Esophagus squamous epithelium (tissue), 5 donors: ENCODE measurements at regions not wholly inside any gene's neighbourhood (a gene's known extent, or its start where the extent isn't known, plus 50 kb on each side); places are given as distances from the start of the nearest gene placed in this dataset.

Experiments
- DNase-seq: peaks from one replicate; lab custom pipeline; 2025; lab: John Stamatoyannopoulos, UW
- H3K27ac ChIP-seq, 4 donors: fragments of 200-600 bp; sonication (generic); one replicate each; pipeline ENCODE4 v1.5.1; 2016 to 2019; ENCODE audit warnings: mild to moderate bottlenecking in 1 of 4
- H3K27me3 ChIP-seq, 4 donors: fragments of 200-600 bp; sonication (generic); 1 replicate in 3 of 4; 2 replicates in 1 of 4; pipeline versions ENCODE4 v1.5.1 to v1.6.0; 2017 to 2021; ENCODE audit warnings: antibody characterized with exemption in 1 of 4
- H3K36me3 ChIP-seq, 3 donors: fragments of 200-600 bp; sonication (generic); one replicate each; pipeline ENCODE4 v1.5.1; 2016 to 2019
- H3K4me1 ChIP-seq, 3 donors: fragments of 200-600 bp; sonication (generic); one replicate each; pipeline ENCODE4 v1.5.1; 2017 to 2019
- H3K4me3 ChIP-seq, 4 donors: fragments of 200-600 bp; sonication (generic); 1 replicate in 3 of 4; 2 replicates in 1 of 4; pipeline ENCODE4 v1.5.1; 2016 to 2019; ENCODE audit warnings: mild to moderate bottlenecking in 2 of 4, moderate library complexity in 1 of 4
- H3K9me3 ChIP-seq, 3 donors: fragments of 200-600 bp; sonication (generic); one replicate each; pipeline ENCODE4 v1.5.1; 2016 to 2019
- CTCF ChIP-seq, 6 experiments: fragments of 450-650 bp in 4 of 6; fragments of 200-600 bp in 2 of 6; sonication (generic) in 2 of 6; IDR thresholded peaks; one replicate each; pipeline ENCODE4 v1.5.1; 2016 to 2019; ENCODE audit warnings: antibody characterized with exemption in 6 of 6, mild to moderate bottlenecking in 4 of 6, moderate library complexity in 4 of 6
- POLR2A ChIP-seq, 4 donors: fragments of 450-650 bp; IDR thresholded peaks; one replicate each; pipeline ENCODE4 v1.6.1; 2017; ENCODE audit warnings: antibody characterized with exemption in 4 of 4, mild to moderate bottlenecking in 4 of 4, moderate library complexity in 3 of 4
- WGBS, 2 donors: methylation state at CpG; one replicate each; pipeline ENCODE4 v1.1.5; 2018; 5-methylcytosine and 5-hydroxymethylcytosine counted together
- intact Hi-C: fragments of 100-400 bp; cut with DNase I; formaldehyde crosslinking; loops from one replicate; pipeline ENCODE4 v1.15.0; 2022
- donor health status: DM: yes; HTN: yes; CAD: no.

GRCh38 chr21:16086936-16087335 lies 357.2 kb downstream of the USP25 start:
- TF ChIP-seq POLR2A (IDR thresholded peaks at IDR 0.05) (no peak), CTCF (IDR thresholded peaks at IDR 0.05) (no peak)
- intact Hi-C loops: loop anchor here (5.0 kb wide), 1 partner anchor 240 kb away; no protein-coding TSS in a partner anchor
- WGBS, 2 donors: 56 to 96% methylated on average over 2 of the region's 2 CpGs
- Histone ChIP-seq H3K36me3 (no peaks in the 10 kb centered on the region), H3K4me3 (no peak overlapping the region), H3K9me3 (no peaks in the 10 kb centered on the region), H3K27me3 (no peaks in the 10 kb centered on the region), H3K4me1 (no peaks in the 10 kb centered on the region), H3K27ac (peak overlapping the region in 1 of 4 donors; percentile 4)
- DNase-seq: no peak

- WGBS, 2 donors: 84 to 88% methylated on average over 1 of the region's 1 CpG
- Histone ChIP-seq H3K4me3 (no peak overlapping the region), H3K9me3 (no peaks in the 10 kb centered on the region), H3K27ac (no peak overlapping the region), H3K4me1 (no peaks in the 10 kb centered on the region), H3K27me3 (no peaks in the 10 kb centered on the region), H3K36me3 (no peaks in the 10 kb centered on the region)
- intact Hi-C loops: loop anchor here (5.0 kb wide), 1 partner anchor 240 kb away; no protein-coding TSS in a partner anchor
- TF ChIP-seq CTCF (IDR thresholded peaks at IDR 0.05): no peak
- no peak for TF ChIP-seq POLR2A (IDR thresholded peaks at IDR 0.05)
- DNase-seq: no peak
These were observed 357.7 kb downstream of the USP25 start for GRCh38 chr21:16087523-16087922.

GRCh38 chr21:16088056-16088455 lies 358.3 kb downstream of the USP25 start:
- Histone ChIP-seq H3K27me3 (no peaks in the 10 kb centered on the region), H3K4me3 (no peak overlapping the region), H3K4me1 (no peaks in the 10 kb centered on the region), H3K9me3 (no peaks in the 10 kb centered on the region), H3K36me3 (no peaks in the 10 kb centered on the region), H3K27ac (no peak overlapping the region)
- 80 to 83% methylated on average over 1 of the region's 1 CpG for WGBS, 2 donors
- TF ChIP-seq POLR2A (IDR thresholded peaks at IDR 0.05) (no peak), CTCF (IDR thresholded peaks at IDR 0.05) (no peak)
- DNase-seq: no peak
- intact Hi-C loops: loop anchor here (5.0 kb wide), 1 partner anchor 239 kb away; no protein-coding TSS in a partner anchor

- Histone ChIP-seq H3K9me3 (no peaks in the 10 kb centered on the region), H3K36me3 (no peaks in the 10 kb centered on the region), H3K4me1 (no peaks in the 10 kb centered on the region), H3K27me3 (no peaks in the 10 kb centered on the region), H3K27ac (no peak overlapping the region), H3K4me3 (no peak overlapping the region)
- TF ChIP-seq POLR2A (IDR thresholded peaks at IDR 0.05) (no peak), CTCF (IDR thresholded peaks at IDR 0.05) (no peak)
- DNase-seq: no peak
- WGBS, 2 donors: 63 to 65% methylated on average over 3 of the region's 3 CpGs
- intact Hi-C loops: no loop called here
These were observed 365.2 kb downstream of the USP25 start for GRCh38 chr21:16095005-16095404.

- DNase-seq: no peak
- no peaks in the 10 kb centered on the region for H3K9me3 ChIP-seq
- intact Hi-C loops: no loop called here
- TF ChIP-seq CTCF (IDR thresholded peaks at IDR 0.05) (no peak), POLR2A (IDR thresholded peaks at IDR 0.05) (no peak)
- H3K27me3 ChIP-seq: no peaks in the 10 kb centered on the region
- WGBS, 2 donors: 82 to 93% methylated on average over 3 of the region's 3 CpGs
- no peaks in the 10 kb centered on the region for H3K4me1 ChIP-seq
- no peak overlapping the region for H3K4me3 ChIP-seq
- no peak overlapping the region for H3K27ac ChIP-seq
- H3K36me3 ChIP-seq: no peaks in the 10 kb centered on the region
These were observed 367.2 kb downstream of the USP25 start for GRCh38 chr21:16096988-16097387.
